Endothelial cell of umbilical vein (primary cell): ENCODE measurements at regions not wholly inside any gene's neighbourhood (a gene's known extent, or its start where the extent isn't known, plus 50 kb on each side); places are given as distances from the start of the nearest gene placed in this dataset.
"Not testable (repeated sequence)": the region's sequence is repeated elsewhere in the genome, so short reads cannot be mapped to it uniquely, and the experiment has no call there.

Experiments
- BruUV-seq: library from RNA; stranded (reverse); fragments of 400-500 nt; replicated peaks from 2 replicates; lab custom pipeline; 2021; lab: Mats Ljungman, UMichigan
- CTCF ChIA-PET: fragments of 300-600, 350-600 bp; sonication (Branson Sonifier 250); formaldehyde crosslinking; loops from one replicate; lab custom pipeline; 2021; ENCODE audit warnings: antibody characterized with exemption, inconsistent platforms; lab: Charles Lee
- POLR2A ChIA-PET: fragments of 300-600, 350-600 bp; sonication (Branson Sonifier 250); formaldehyde crosslinking; loops from one replicate; lab custom pipeline; 2021; ENCODE audit warnings: antibody characterized with exemption, inconsistent platforms; lab: Charles Lee
- DNase-seq: peaks from one replicate; pipeline ENCODE4 v3.0.0-alpha.2; 2011; ENCODE audit warnings: low read depth, low spot score
- FAIRE-seq: peaks from 2 replicates; lab custom pipeline; 2011; peaks lifted over from hg19 to GRCh38; lab: Jason Lieb, UNC
- H2AFZ ChIP-seq: 2 replicates; pipeline ENCODE4 v1.6.0; 2012; ENCODE audit warnings: low read depth, low read length, control low read depth, inconsistent platforms
- H3K27ac ChIP-seq: 2 replicates; pipeline ENCODE4 v1.5.1; 2011; ENCODE audit warnings: low read depth, mild to moderate bottlenecking, control low read depth, low read length, moderate library complexity; ENCODE audit not compliant: insufficient read depth
- H3K27me3 ChIP-seq, 2 experiments: 2 replicates each; pipeline versions ENCODE4 v1.6.0 to v1.6.1; 2011; ENCODE audit warnings: low read length in 2 of 2, mixed read lengths in 1 of 2; ENCODE audit not compliant: control insufficient read depth in 2 of 2, insufficient read depth in 2 of 2
- H3K36me3 ChIP-seq, 2 experiments: 2 replicates in 1 of 2; 3 replicates in 1 of 2; pipeline ENCODE4 v1.5.1; 2011; ENCODE audit warnings: low read length in 2 of 2, mild to moderate bottlenecking in 1 of 2, moderate library complexity in 1 of 2; ENCODE audit not compliant: control insufficient read depth in 2 of 2, insufficient read depth in 2 of 2; ENCODE audit errors: extremely low read depth in 1 of 2
- H3K4me1 ChIP-seq: 3 replicates; pipeline ENCODE4 v1.5.1; 2011; ENCODE audit warnings: mild to moderate bottlenecking, low read length; ENCODE audit not compliant: control insufficient read depth, insufficient read depth; ENCODE audit errors: extremely low read depth
- H3K4me2 ChIP-seq: 2 replicates; pipeline ENCODE4 v1.6.1; 2011; ENCODE audit warnings: low read length, control low read depth, mixed read lengths; ENCODE audit not compliant: insufficient read depth
- H3K4me3 ChIP-seq, 3 experiments: fragments of 200-600 bp in 1 of 3; sonication (generic), shearing (Covaris generic) in 1 of 3; replicated peaks in 1 of 3; 2 replicates each; pipeline ENCODE4 v1.5.1; 2011 to 2016; ENCODE audit warnings: control low read depth in 3 of 3, low read length in 3 of 3, mild to moderate bottlenecking in 2 of 3, inconsistent platforms in 1 of 3, low read depth in 1 of 3, moderate library complexity in 1 of 3; ENCODE audit not compliant: insufficient read depth in 1 of 3
- H3K79me2 ChIP-seq: 2 replicates; pipeline ENCODE4 v1.6.0; 2012; ENCODE audit warnings: low read length, inconsistent platforms; ENCODE audit not compliant: control insufficient read depth, insufficient read depth
- H3K9ac ChIP-seq: replicated peaks from 2 replicates; pipeline ENCODE3; 2011; ENCODE audit warnings: low read length, control low read depth; ENCODE audit not compliant: insufficient read depth; ENCODE audit errors: extremely low read depth
- H3K9me1 ChIP-seq: replicated peaks from 3 replicates; pipeline ENCODE4 v1.6.0; 2011; ENCODE audit warnings: mild to moderate bottlenecking, low read length; ENCODE audit not compliant: control insufficient read depth, insufficient read depth; ENCODE audit errors: extremely low read depth
- H3K9me3 ChIP-seq: replicated peaks from 2 replicates; pipeline ENCODE4 v1.5.1; 2012; ENCODE audit warnings: low read length, inconsistent platforms; ENCODE audit not compliant: control insufficient read depth, insufficient read depth
- H4K20me1 ChIP-seq: replicated peaks from 2 replicates; pipeline ENCODE3; 2011; ENCODE audit warnings: mild to moderate bottlenecking, low read length; ENCODE audit not compliant: control insufficient read depth, insufficient read depth; ENCODE audit errors: extremely low read depth
- dilution Hi-C: fragments of 300-500 bp; cut with MboI; formaldehyde crosslinking; loops from one replicate; pipeline ENCODE4 v1.15.0; 2019; ENCODE audit warnings: low sequenced_read_pairs; ENCODE audit not compliant: extremely low pct_ligation_motif_present
- intact Hi-C: fragments of 100-400 bp; cut with micrococcal nuclease; formaldehyde crosslinking; loops from one replicate; pipeline ENCODE4 v1.10.0; 2022

DNA sequence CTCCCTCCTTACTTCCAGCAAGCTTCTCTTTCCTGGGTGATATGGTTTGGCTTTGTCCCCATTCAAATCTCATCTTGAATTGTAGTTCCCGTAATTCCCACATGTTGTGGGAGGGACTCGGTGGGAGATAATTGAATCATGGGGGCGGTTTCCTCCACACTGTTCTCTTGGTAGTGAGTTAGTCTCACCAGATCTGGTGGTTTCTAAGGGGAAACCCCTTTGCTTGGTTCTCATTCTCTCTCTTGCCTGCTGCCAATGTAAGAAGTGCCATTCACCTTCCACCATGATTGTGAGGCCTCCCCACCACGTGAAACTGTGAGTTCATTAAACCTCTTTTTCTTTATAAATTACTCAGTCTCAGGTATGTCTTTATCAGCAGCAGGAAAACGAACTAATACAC, 271.8 kb downstream of the C12orf75 start:
- CTCF ChIA-PET: interaction anchor here (0.9 to 2.2 kb wide), 3 partner anchors 14 to 19 kb away, joined by 3 to 6 read pairs (median 3); no protein-coding TSS in a partner anchor
- H3K27me3 ChIP-seq, H2AFZ ChIP-seq, H3K27ac ChIP-seq, H3K79me2 ChIP-seq, H4K20me1 ChIP-seq, FAIRE-seq, H3K9me1 ChIP-seq, dilution Hi-C loops, H3K36me3 ChIP-seq, H3K4me3 ChIP-seq, H3K4me2 ChIP-seq, BruUV-seq, POLR2A ChIA-PET, DNase-seq, intact Hi-C loops, H3K4me1 ChIP-seq, H3K9ac ChIP-seq, H3K9me3 ChIP-seq: not testable (repeated sequence)

- POLR2A ChIA-PET, H3K9me1 ChIP-seq, H3K27me3 ChIP-seq, dilution Hi-C loops, H3K4me3 ChIP-seq, H3K27ac ChIP-seq, intact Hi-C loops, FAIRE-seq, H3K79me2 ChIP-seq, H3K36me3 ChIP-seq, H4K20me1 ChIP-seq, H3K4me1 ChIP-seq, H3K9ac ChIP-seq, BruUV-seq, H2AFZ ChIP-seq, DNase-seq, H3K9me3 ChIP-seq, H3K4me2 ChIP-seq, CTCF ChIA-PET: not testable (repeated sequence)
Observed at GRCh38 chr12:105604281-105604680, 273.8 kb downstream of the C12orf75 start.

DNA sequence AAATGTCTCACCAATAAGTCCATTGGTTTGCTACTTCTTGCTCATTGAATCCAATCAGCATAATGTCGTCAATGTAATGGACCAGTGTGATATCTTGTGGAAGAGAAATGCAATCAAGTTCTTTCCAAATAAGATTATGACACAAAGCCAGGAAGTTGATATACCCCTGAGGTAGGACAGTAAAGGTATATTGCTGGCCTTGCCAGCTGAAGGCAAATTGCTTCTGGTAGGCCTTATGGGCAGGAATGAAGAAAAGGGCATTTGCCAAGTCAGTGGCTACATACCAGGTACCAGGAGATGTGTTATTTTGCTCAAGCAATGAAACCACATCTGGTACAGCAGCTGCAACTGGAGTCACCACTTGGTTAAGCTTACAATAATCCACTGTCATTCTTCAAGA, 276.1 kb downstream of the C12orf75 start:
- dilution Hi-C loops, FAIRE-seq, intact Hi-C loops: not testable (repeated sequence)

DNA sequence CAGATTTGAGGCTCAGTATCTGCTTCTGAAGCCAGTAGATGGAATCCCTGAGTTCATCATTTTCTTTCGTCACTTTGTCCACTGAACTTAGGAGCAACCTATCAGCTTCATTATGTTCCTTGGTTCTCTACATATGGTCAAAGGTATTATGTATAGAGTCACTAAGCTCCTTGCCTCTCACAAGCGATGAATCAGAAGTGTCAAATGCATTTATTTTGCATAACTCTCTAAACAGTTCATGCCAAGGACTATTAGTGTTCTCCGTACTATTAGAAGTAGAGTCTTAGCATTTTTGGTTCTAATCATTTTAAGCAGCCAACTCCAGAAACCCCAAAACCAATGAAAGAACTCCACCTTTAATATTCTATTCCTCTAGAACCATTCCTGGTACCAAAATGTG, 278.5 kb downstream of the C12orf75 start:
- H3K79me2 ChIP-seq, H3K27ac ChIP-seq, POLR2A ChIA-PET, H3K9me3 ChIP-seq, H3K4me3 ChIP-seq, H4K20me1 ChIP-seq, H3K27me3 ChIP-seq, H3K9me1 ChIP-seq, intact Hi-C loops, H2AFZ ChIP-seq, H3K36me3 ChIP-seq, FAIRE-seq, H3K4me1 ChIP-seq, H3K4me2 ChIP-seq, CTCF ChIA-PET, H3K9ac ChIP-seq, dilution Hi-C loops, DNase-seq, BruUV-seq: not testable (repeated sequence)

More for the DNA sequence above, 276.1 kb downstream of the C12orf75 start:
- H3K4me2 ChIP-seq, H3K79me2 ChIP-seq, H2AFZ ChIP-seq, H3K9ac ChIP-seq, H3K4me3 ChIP-seq, H3K27me3 ChIP-seq, POLR2A ChIA-PET, H3K9me3 ChIP-seq, H3K4me1 ChIP-seq, H3K36me3 ChIP-seq, H3K9me1 ChIP-seq, H3K27ac ChIP-seq, CTCF ChIA-PET, H4K20me1 ChIP-seq, BruUV-seq, DNase-seq: not testable (repeated sequence)
